ENCODE measurements at regions not wholly inside any gene's neighbourhood (a gene's known extent, or its start where the extent isn't known, plus 50 kb on each side); places are given as distances from the start of the nearest gene placed in this dataset.
A peak's percentile ranks its signal among the peaks of the same experiment; 100 is the strongest.

- DNase-seq = peak in 1 of 2 donors; percentile 3
These were observed 283.5 kb upstream of the HDAC4 start for GRCh38 chr2:239684271-239684810.

DNA sequence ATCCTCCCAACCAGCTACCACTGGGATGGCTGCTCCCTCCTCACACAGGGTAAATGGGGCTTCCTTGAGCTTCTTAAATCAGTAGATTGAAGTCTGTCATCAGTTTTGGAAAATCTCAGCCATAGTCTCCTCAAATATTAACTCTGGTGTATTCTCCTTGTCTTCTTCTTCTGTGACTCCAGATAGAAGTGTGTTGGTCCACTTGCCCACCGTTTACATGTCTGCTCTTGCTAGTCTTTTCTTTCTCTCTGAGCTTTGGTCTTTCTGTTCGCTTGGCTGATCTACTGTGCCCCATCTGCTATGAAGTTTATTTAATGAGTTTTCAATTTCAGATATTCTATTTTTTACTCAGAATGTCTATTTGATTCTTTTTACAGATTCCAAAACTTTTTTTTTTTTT, 281.7 kb upstream of the HDAC4 start:
- no peak for DNase-seq

DNA sequence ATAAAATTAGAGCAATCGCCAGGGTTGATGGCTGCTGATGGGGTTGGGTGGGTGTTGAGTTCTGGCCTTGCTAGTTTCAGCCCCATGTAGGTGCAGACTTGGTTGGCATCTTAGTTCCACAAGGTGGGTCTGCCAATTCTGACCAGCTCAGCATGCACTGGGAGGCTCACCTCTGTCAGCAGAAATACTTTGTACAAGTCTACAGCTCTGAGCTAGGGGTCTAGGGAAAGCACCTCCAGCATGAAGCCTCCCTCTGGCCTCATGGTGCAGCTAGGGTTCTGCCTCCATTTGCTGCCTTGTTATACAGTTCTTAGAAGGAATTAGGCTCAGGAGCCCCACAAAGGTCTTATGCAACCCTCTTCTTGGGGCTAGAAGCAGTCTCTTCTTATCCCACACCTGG, 278.9 kb upstream of the HDAC4 start:
- no peak for DNase-seq

- DNase-seq = peak in 1 of 2 donors; percentile 1
These were observed 278.0 kb upstream of the HDAC4 start for GRCh38 chr2:239678666-239679296.

- DNase-seq = peak in 1 of 2 donors; percentile 2
These were observed 277.3 kb upstream of the HDAC4 start for GRCh38 chr2:239678186-239678490.

DNA sequence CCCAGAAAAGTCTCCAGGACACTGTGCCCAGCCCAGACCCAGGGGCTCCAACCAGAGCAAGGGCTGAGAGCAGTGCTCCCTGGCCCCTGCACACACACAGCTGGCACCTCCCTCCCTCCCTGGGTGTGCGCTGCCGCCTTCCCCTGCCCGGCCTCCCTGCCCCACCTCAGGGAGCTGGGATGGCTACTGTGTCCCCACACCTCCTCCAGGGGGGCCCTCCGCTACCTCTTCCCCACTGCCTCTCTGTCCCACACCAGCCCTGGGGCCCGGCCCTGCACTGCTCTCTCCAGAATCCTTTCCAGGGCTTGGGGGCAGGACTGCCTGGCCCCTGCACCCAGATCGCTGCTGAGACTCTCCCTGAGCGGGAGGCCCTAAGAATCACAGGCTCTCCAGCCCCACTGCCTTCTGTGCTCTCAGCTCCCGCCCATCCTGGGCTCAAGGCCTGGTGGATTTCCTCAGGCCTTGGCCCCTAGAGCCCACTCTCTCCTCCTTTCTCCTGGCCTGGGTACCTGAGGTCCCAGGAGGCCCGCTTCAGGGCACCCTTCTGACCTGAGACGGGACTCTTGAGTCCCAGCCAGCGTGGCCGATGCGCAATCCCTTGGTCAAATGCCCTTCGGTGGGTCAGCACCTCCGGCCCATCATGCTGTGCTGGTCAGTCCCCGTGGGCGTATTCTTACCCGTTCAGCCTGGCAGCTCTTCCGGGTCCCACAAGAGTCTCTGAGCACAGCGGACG, 276.8 kb upstream of the HDAC4 start:
- no peak for DNase-seq

DNA sequence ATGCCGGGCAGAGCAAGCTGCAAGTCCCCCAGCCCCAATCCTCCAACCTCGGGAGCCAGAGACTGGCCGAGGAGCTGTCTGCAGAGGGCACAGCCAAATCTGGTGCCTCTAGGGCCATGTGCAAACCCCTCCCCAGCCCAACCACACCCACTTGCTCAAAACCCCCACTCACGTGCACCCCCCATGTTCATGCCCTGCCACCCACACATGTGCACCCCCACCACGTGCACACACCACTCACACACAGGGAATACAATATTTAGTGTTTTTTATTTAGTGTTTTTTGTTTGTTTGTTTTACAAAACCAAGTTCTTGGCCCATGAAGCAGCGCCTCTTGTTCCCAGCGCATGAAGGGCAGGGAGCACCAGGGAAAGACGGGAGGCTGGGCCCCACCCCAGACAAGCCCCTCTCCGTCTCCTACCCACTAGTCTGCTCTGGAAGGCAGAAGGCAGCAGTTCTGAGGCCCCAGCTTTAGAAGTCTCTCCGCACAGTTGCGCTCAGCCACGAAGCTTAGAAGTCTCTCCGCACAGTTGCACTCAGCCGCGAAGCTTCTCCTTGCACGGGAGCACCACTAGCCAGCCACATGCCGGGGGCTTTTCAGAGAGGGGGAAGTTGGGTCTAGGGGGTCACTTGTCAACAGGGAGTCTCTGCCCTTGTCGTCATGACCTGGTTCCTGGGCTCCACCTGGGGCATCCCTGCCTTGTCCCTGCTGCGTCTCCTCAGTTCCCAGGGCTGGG, 276.1 kb upstream of the HDAC4 start:
- DNase-seq = no peak

- no peak for DNase-seq
These were observed 275.3 kb upstream of the HDAC4 start for GRCh38 chr2:239675826-239676715.

- DNase-seq = no peak
These were observed 274.4 kb upstream of the HDAC4 start for GRCh38 chr2:239674981-239675825.

GRCh38 chr2:239674101-239674980, 273.5 kb upstream of the HDAC4 start:
- DNase-seq = no peak

GRCh38 chr2:239673641-239674040, 272.8 kb upstream of the HDAC4 start:
- DNase-seq = no peak

GRCh38 chr2:239671916-239672849, 271.4 kb upstream of the HDAC4 start:
- DNase-seq = no peak

- DNase-seq = no peak
These were observed 270.7 kb upstream of the HDAC4 start for GRCh38 chr2:239671471-239671870.

DNA sequence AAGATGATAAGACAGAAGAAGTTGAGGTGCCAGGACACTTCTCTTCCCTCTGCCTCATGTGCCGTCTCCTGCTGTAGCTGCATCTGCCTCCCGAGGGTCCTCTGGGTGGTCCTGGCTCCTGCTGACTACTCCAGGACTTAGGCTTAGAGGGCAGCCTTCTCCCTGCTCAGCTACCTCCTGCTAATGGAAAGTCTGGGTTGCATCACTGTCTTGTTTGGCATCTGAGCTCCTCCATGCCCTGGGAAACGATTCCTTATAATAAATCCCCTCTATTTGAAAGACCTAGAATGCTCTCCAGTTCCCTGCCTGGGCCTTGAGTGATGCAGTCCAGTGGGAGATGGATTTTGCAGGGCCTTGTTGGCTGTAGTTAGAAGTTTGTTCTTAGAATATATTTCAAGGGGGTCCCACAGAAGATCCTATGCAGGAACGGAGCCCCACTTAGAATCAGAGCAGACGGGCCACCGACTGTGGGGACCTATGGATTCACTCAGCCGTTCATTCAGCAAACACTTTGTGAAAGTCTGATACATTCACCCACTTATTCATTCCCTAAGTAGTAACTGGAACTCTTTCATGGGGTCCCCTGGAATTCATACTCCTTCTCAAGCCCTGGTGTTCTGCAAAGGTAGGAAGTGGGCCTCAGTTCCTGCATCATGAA, 269.8 kb upstream of the HDAC4 start:
- DNase-seq = no peak

- no peak for DNase-seq
These were observed 269.2 kb upstream of the HDAC4 start for GRCh38 chr2:239669899-239670460.

DNA sequence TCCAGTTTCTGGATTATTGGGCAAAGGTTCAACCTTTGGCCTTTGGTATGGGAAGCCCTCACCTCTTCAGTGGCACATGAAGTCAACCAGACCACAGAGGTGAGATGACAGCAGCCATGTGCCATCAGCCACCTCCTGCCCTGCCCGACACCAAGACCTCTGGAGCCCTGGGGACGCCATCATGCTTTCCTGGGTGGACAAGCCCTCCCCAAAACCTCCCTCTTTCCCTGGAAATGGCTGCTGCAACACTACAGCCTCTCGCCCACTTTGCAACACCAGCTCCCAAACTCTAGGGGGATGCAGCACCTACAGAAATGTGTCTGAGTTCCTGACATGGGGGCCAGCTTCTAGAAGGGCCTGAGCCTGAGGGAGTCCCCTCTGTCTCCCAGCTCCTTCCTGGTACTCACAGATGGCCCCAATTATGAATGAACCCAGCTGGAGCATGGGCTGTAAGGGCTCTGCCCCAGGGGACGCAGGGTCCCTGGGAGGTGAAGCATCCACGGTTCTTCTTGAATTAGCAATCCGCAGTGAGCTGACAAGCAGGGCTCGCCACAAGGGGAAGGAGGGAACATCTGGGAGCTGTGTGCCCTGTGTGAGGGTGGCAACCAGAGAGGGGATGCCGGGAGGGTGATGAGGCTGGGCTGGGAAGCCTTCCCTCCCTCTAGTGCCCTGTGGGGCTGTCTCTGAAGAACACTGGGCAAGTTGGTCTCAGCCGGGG, 268.5 kb upstream of the HDAC4 start:
- DNase-seq = no peak

GRCh38 chr2:239668651-239669050, 267.8 kb upstream of the HDAC4 start:
- DNase-seq = no peak

- DNase-seq = no peak
These were observed 267.2 kb upstream of the HDAC4 start for GRCh38 chr2:239668042-239668441.
